Stomach smooth muscle (tissue), 2 donors: ENCODE measurements at regions not wholly inside any gene's neighbourhood (a gene's known extent, or its start where the extent isn't known, plus 50 kb on each side); places are given as distances from the start of the nearest gene placed in this dataset.
"Not testable (repeated sequence)": the region's sequence is repeated elsewhere in the genome, so short reads cannot be mapped to it uniquely, and the experiment has no call there.

Experiments
- H3K27ac ChIP-seq: one replicate; pipeline ENCODE4 v1.7.0; 2013; ENCODE audit warnings: mild to moderate bottlenecking, low read length, inconsistent platforms
- H3K27me3 ChIP-seq, 2 donors: one replicate each; pipeline ENCODE4 v1.7.0; 2013; ENCODE audit warnings: low read length in 2 of 2; ENCODE audit not compliant: insufficient read depth in 2 of 2, control insufficient read depth in 1 of 2
- H3K36me3 ChIP-seq, 2 donors: one replicate each; pipeline ENCODE4 v1.7.0; 2013; ENCODE audit warnings: low read length in 2 of 2; ENCODE audit not compliant: control insufficient read depth in 2 of 2, insufficient read depth in 2 of 2
- H3K4me1 ChIP-seq: one replicate; pipeline ENCODE4 v1.7.0; 2013; ENCODE audit warnings: low read length; ENCODE audit not compliant: control insufficient read depth, insufficient read depth
- H3K4me3 ChIP-seq, 2 donors: one replicate each; pipeline ENCODE4 v1.7.0; 2013; ENCODE audit warnings: low read length in 2 of 2
- H3K9ac ChIP-seq, 2 donors: one replicate each; pipeline ENCODE4 v1.7.0; 2013; ENCODE audit warnings: low read length in 2 of 2, mild to moderate bottlenecking in 1 of 2
- H3K9me3 ChIP-seq, 2 donors: one replicate each; pipeline ENCODE4 v1.7.0; 2013; ENCODE audit warnings: low read length in 2 of 2; ENCODE audit not compliant: control insufficient read depth in 2 of 2
- donor health status: healthy.
- donor health status: Pancreatic carcinoma.

DNA sequence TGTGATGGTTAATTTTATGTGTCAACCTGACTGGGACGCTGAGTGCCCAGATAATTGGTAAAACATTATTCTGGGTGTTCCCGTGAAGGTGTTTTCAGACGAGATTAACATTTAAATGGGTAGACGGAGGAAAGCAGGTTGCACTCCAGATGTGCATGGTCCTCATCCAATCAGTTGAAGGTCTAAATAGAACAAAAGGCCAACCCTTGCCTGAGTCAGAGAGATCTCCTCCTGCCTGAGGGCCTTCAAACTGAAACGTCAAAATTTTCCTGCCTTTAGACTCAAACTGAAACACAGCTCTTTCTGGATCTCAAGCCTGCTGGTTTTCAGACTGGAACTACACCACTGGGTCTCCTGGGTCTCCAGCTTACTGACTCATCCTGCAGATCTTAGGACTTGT is 73.5 kb downstream of the NPIPA8 start:
- not testable (repeated sequence) for H3K9ac ChIP-seq, H3K27me3 ChIP-seq, H3K36me3 ChIP-seq, H3K4me1 ChIP-seq, H3K4me3 ChIP-seq, H3K9me3 ChIP-seq, H3K27ac ChIP-seq

DNA sequence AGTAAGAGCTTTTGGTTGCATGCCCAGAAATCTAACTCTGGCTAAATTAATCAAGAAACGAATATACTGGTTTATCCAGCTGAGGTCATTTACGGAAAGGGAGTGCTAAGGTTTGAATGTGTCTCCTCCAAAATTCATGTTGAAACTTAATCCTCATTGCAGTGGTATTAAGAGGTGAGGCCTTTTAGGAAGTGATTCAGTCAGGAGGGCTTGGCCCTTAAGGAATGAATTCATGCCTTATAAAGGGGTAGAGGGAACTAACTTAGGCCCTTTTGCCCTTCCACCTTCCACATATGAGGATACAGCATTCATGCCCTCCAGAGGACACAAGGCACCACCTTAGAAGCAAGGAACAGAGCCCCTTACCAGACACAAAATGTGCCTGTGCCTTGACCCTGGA is 74.7 kb downstream of the NPIPA8 start:
- H3K27me3 ChIP-seq, H3K9me3 ChIP-seq, H3K27ac ChIP-seq, H3K9ac ChIP-seq, H3K36me3 ChIP-seq, H3K4me1 ChIP-seq, H3K4me3 ChIP-seq: not testable (repeated sequence)

DNA sequence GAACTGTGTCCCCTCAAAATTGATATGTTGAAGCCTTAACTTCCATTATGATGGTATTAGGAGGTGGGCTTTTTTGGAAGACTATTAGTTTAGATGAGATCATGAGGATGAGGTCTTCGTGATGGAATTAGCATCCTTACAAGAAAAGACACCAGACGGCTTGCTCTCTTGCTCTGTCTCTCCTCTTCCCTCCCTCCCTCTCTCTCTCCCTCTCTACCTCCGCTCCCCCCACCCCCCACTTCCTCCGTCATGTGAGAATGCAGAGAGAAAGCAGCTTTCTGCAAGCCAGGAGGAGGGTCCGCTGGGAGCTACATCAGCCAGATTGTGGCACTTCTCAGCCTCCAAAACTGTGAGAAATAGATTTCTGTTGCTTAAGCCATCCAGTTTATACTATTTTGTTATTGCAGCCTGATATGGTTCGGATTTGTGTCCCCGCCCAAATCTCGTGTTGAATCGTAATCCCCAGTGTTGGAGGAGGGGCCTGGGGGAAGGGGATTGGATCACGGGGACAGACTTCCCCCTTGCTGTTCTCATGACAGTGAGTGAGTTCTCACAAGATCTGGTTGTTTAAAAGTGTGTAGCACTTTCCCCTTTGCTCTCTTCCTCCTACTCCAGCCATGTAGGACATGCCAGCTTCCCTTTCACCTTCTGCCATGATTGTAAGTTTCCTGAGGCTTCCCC is 76.9 kb downstream of the NPIPA8 start:
- H3K9ac ChIP-seq, H3K27ac ChIP-seq, H3K9me3 ChIP-seq, H3K4me3 ChIP-seq, H3K36me3 ChIP-seq, H3K27me3 ChIP-seq, H3K4me1 ChIP-seq: not testable (repeated sequence)

DNA sequence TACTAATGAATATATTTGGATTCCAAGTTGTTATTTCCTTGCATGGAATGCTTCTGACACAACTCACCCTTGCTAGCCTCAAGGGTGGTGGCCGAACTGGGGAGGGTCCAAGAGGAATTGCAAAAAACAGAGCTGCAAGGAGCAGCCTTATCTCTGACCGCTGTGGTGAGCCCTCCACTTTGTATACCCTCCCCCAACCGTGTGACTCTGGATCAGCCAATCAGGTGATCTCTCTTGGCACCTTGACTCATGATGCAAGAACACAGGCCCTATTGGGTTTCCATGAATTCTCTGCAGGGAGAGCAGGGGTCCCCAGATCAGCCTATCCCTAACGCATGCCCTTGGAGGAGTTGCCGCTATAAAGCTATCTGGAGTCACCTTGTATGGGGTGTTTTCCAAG is 83.6 kb downstream of the NPIPA8 start:
- H3K9ac ChIP-seq, H3K27ac ChIP-seq, H3K36me3 ChIP-seq, H3K9me3 ChIP-seq, H3K4me3 ChIP-seq, H3K4me1 ChIP-seq, H3K27me3 ChIP-seq: not testable (repeated sequence)

GRCh38 chr16:18230505-18230904 is 106.0 kb downstream of the NPIPA8 start:
- H3K9ac ChIP-seq, H3K4me1 ChIP-seq, H3K27me3 ChIP-seq, H3K4me3 ChIP-seq, H3K36me3 ChIP-seq, H3K9me3 ChIP-seq, H3K27ac ChIP-seq: not testable (repeated sequence)

DNA sequence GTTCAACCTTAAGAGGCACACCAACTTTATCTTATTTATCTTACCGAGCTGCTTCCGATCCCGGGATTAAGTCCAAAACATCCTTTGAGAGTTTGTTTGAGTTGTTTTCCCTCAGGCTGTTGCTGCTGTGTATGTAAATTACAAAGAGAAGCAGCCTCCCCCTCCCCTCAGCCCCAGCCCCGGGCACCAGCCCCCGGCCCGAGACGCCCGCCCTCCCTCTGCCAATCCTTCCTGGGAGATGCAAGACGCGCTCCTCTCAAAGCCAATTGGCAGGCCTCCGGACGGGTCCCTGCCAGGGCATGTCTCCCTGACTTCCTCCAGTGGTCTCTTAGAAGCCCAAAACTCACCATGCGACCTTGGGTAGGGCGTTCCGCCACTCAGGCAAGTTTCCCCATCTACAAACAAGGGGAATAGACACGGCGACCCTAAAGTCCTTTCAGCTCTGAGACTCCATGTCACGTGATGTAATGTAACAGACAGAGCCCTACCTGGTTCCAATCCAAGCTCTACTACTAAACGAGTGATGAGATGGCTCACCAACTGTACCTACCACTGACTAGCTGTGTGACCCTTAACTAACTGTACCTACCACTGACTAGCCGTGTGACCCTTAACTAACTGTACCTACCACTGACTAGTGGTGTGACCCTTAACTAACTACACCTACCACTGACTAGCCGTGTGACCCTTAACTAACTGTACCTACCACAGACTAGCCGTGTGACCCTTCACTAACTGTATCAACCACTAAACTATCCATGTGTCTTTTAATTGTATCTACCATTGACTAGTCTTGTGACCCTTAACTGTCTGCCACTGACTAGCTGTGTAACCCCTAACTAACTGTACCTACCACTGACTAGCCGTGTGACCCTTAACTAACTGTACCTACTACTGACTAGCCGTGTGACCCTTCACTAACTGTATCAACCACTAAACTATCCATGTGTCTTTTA is 114.2 kb downstream of the NPIPA8 start:
- H3K27ac ChIP-seq, H3K4me1 ChIP-seq, H3K36me3 ChIP-seq, H3K9me3 ChIP-seq, H3K27me3 ChIP-seq, H3K4me3 ChIP-seq, H3K9ac ChIP-seq: not testable (repeated sequence)

- not testable (repeated sequence) for H3K9me3 ChIP-seq, H3K27me3 ChIP-seq, H3K27ac ChIP-seq, H3K4me1 ChIP-seq, H3K9ac ChIP-seq, H3K36me3 ChIP-seq, H3K4me3 ChIP-seq
Measured at GRCh38 chr16:18217741-18218140, 118.8 kb downstream of the NPIPA8 start.

DNA sequence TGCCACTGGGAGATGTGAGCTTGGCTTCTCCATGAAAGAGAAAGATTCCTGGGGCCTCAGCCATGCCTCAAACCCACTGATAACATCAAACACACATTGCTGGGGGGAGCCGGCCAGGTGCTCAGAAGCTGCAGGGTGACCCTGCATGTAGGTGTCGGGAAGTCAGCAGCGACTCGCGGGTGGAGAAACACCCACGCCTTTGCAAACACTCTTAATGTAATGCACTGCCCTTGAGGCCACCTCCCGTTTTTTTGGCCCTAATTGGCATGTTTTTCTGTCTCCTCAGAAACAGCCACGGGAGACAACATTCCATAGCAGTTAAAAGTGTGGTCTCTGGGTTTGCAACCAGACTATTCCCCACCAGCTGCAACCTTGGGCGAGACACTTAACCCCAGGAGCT is 119.7 kb downstream of the NPIPA8 start:
- not testable (repeated sequence) for H3K4me3 ChIP-seq, H3K27ac ChIP-seq, H3K9ac ChIP-seq, H3K36me3 ChIP-seq, H3K9me3 ChIP-seq, H3K27me3 ChIP-seq, H3K4me1 ChIP-seq

GRCh38 chr16:18213810-18214209 is 122.7 kb downstream of the NPIPA8 start:
- H3K9me3 ChIP-seq, H3K36me3 ChIP-seq, H3K9ac ChIP-seq, H3K4me1 ChIP-seq, H3K4me3 ChIP-seq, H3K27me3 ChIP-seq, H3K27ac ChIP-seq: not testable (repeated sequence)

DNA sequence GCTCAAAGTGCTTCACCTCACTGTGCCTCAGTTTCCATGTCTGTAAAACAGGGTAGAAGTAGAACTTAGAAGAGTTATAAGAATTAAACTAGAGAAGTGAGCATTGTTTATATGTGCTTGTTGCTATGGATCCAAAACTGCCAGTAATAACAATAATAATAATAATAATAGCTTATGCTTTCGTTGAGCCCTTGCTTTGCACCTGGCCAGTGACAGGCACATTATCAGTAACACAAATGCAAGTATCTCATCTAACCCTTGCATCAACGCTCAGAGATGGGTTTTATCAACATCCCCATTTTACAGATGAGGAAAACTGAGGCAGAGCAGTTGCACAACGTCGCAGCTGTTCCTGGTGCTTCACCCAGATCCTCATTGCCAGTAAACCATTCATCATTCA is 125.0 kb downstream of the NPIPA8 start:
- not testable (repeated sequence) for H3K27ac ChIP-seq, H3K4me1 ChIP-seq, H3K9ac ChIP-seq, H3K27me3 ChIP-seq, H3K4me3 ChIP-seq, H3K36me3 ChIP-seq, H3K9me3 ChIP-seq

DNA sequence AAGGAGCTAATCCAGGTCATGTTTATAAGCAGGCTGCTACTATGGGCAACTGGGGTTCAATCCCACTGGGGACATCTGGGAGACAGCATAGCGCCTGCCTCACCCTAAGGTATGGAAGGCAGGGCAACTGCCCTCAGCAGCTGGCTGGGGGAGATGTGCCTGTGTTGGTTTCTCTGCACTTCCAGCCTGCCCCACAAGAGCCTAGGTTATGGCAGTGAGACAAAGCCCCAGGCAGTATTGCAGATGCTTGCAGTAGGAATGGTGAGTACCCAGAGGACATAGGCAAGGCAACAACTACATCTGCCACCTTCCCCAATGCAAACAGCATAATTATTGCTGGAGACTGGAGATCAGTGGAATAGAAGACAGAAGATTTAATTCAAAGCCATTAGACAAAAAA is 131.8 kb downstream of the NPIPA8 start:
- H3K27ac ChIP-seq, H3K9ac ChIP-seq, H3K27me3 ChIP-seq, H3K36me3 ChIP-seq, H3K4me1 ChIP-seq, H3K4me3 ChIP-seq, H3K9me3 ChIP-seq: not testable (repeated sequence)
